ENCODE measurements at regions not wholly inside any gene's neighbourhood (a gene's known extent, or its start where the extent isn't known, plus 50 kb on each side); places are given as distances from the start of the nearest gene placed in this dataset.

GRCh38 chr4:137200322-137200721, 332.0 kb downstream of the PCDH18 start:
- TF ChIP-seq CTCF (IDR thresholded peaks at IDR 0.05) (no peak), POLR2A (IDR thresholded peaks at IDR 0.05) (no peak)
- no peaks in the 10 kb centered on the region for H3K27me3 ChIP-seq
- intact Hi-C loops (cut with DNase I; ENCODE audit: low total_unique reads) = no loop called here
- no peak for DNase-seq
- H3K4me1 ChIP-seq = no peaks in the 10 kb centered on the region
- H3K27ac ChIP-seq = no peak overlapping the region
- H3K9me3 ChIP-seq = no peaks in the 10 kb centered on the region
- H3K36me3 ChIP-seq = no peaks in the 10 kb centered on the region
- no peak overlapping the region for H3K4me3 ChIP-seq

- H3K4me3 ChIP-seq = no peak overlapping the region
Measured at GRCh38 chr4:137198791-137199190, 333.5 kb downstream of the PCDH18 start.

GRCh38 chr4:137194670-137195069, 337.6 kb downstream of the PCDH18 start:
- Histone ChIP-seq H3K27me3 (no peaks in the 10 kb centered on the region), H3K27ac (no peak overlapping the region), H3K4me3 (no peak overlapping the region), H3K4me1 (no peaks in the 10 kb centered on the region), H3K36me3 (no peaks in the 10 kb centered on the region), H3K9me3 (no peaks in the 10 kb centered on the region)
- intact Hi-C loops (cut with DNase I; ENCODE audit: low total_unique reads) = no loop called here
- TF ChIP-seq POLR2A (IDR thresholded peaks at IDR 0.05) (no peak), CTCF (IDR thresholded peaks at IDR 0.05) (no peak)
- DNase-seq = no peak

More at GRCh38 chr4:137198791-137199190, 333.5 kb downstream of the PCDH18 start:
- no peak for TF ChIP-seq POLR2A (IDR thresholded peaks at IDR 0.05)
- no peak for TF ChIP-seq CTCF (IDR thresholded peaks at IDR 0.05)
- Histone ChIP-seq H3K4me1 (no peaks in the 10 kb centered on the region), H3K9me3 (no peaks in the 10 kb centered on the region), H3K36me3 (no peaks in the 10 kb centered on the region), H3K27me3 (no peaks in the 10 kb centered on the region), H3K27ac (no peak overlapping the region)
- intact Hi-C loops (cut with DNase I; ENCODE audit: low total_unique reads) = no loop called here
- DNase-seq = no peak

- no peak for TF ChIP-seq POLR2A (IDR thresholded peaks at IDR 0.05)
- TF ChIP-seq CTCF (IDR thresholded peaks at IDR 0.05) = no peak
- Histone ChIP-seq H3K4me3 (no peak overlapping the region), H3K27ac (no peak overlapping the region), H3K4me1 (no peaks in the 10 kb centered on the region), H3K27me3 (no peaks in the 10 kb centered on the region), H3K9me3 (no peaks in the 10 kb centered on the region), H3K36me3 (no peaks in the 10 kb centered on the region)
- DNase-seq = no peak
- intact Hi-C loops (cut with DNase I; ENCODE audit: low total_unique reads) = no loop called here
Measured at GRCh38 chr4:137193564-137193963, 338.7 kb downstream of the PCDH18 start.

GRCh38 chr4:137181293-137181899, 350.9 kb downstream of the PCDH18 start:
- TF ChIP-seq CTCF (IDR thresholded peaks at IDR 0.05) = no peak
- no peak for TF ChIP-seq POLR2A (IDR thresholded peaks at IDR 0.05)
- no peaks in the 10 kb centered on the region for H3K9me3 ChIP-seq
- no peaks in the 10 kb centered on the region for H3K4me1 ChIP-seq
- no peak overlapping the region for H3K4me3 ChIP-seq
- no peaks in the 10 kb centered on the region for H3K27me3 ChIP-seq
- no peak for DNase-seq
- no peaks in the 10 kb centered on the region for H3K36me3 ChIP-seq
- intact Hi-C loops (cut with DNase I; ENCODE audit: low total_unique reads) = no loop called here
- H3K27ac ChIP-seq = no peak overlapping the region
